Karpas-422 (cell line): ENCODE measurements at regions not wholly inside any gene's neighbourhood (a gene's known extent, or its start where the extent isn't known, plus 50 kb on each side); places are given as distances from the start of the nearest gene placed in this dataset.

Experiments used
- DNase-seq: peaks from one replicate; pipeline ENCODE4 v3.0.0-alpha.2; 2015
- H2AFZ ChIP-seq: fragments of 200-600 bp; sonication (generic); 2 replicates; pipeline ENCODE4 v1.6.1; 2014; ENCODE audit warnings: antibody characterized with exemption, low read length, mixed read lengths
- H3K27ac ChIP-seq: fragments of 200-600 bp; sonication (generic); 2 replicates; pipeline ENCODE4 v1.5.1; 2014; ENCODE audit warnings: mild to moderate bottlenecking, low read length, moderate library complexity
- H3K27me3 ChIP-seq: fragments of 200-600 bp; sonication (generic); 2 replicates; pipeline ENCODE4 v1.6.1; 2014; ENCODE audit warnings: low read length, mixed read lengths
- H3K36me3 ChIP-seq: fragments of 200-600 bp; sonication (generic); 2 replicates; pipeline ENCODE4 v1.6.1; 2014; ENCODE audit warnings: low read length, mixed read lengths; ENCODE audit not compliant: insufficient read depth
- H3K4me1 ChIP-seq: fragments of 200-600 bp; sonication (generic); 2 replicates; pipeline ENCODE4 v1.6.1; 2014; ENCODE audit warnings: mild to moderate bottlenecking, low read length, mixed read lengths
- H3K4me2 ChIP-seq: fragments of 200-600 bp; sonication (generic); 2 replicates; pipeline ENCODE4 v1.6.1; 2014; ENCODE audit warnings: low read length, low read depth, mild to moderate bottlenecking; ENCODE audit not compliant: poor library complexity, severe bottlenecking
- H3K4me3 ChIP-seq: fragments of 200-600 bp; sonication (generic); 2 replicates; pipeline ENCODE4 v1.5.1; 2014; ENCODE audit warnings: mild to moderate bottlenecking, antibody characterized with exemption, low read length, mixed read lengths
- H3K79me2 ChIP-seq: fragments of 200-600 bp; sonication (generic); 2 replicates; pipeline ENCODE4 v1.6.1; 2014; ENCODE audit warnings: mild to moderate bottlenecking, low read length, mixed read lengths
- H3K9ac ChIP-seq: fragments of 200-600 bp; sonication (generic); 2 replicates; pipeline ENCODE4 v1.6.0; 2014; ENCODE audit warnings: low read length
- H3K9me2 ChIP-seq: fragments of 200-600 bp; sonication (generic), shearing (Covaris generic); replicated peaks from 2 replicates; pipeline ENCODE4 v1.6.0; 2014; ENCODE audit warnings: mild to moderate bottlenecking, low read length, moderate library complexity; ENCODE audit not compliant: insufficient read depth
- H3K9me3 ChIP-seq: fragments of 300-700, 200-600 bp; sonication (generic); 2 replicates; pipeline ENCODE4 v1.6.1; 2014; ENCODE audit warnings: low read length, mixed read lengths
- H4K20me1 ChIP-seq: fragments of 200-600 bp; sonication (generic); 2 replicates; pipeline ENCODE4 v1.6.1; 2014; ENCODE audit warnings: mild to moderate bottlenecking, antibody characterized with exemption, low read length, low read depth; ENCODE audit not compliant: insufficient read depth

DNA sequence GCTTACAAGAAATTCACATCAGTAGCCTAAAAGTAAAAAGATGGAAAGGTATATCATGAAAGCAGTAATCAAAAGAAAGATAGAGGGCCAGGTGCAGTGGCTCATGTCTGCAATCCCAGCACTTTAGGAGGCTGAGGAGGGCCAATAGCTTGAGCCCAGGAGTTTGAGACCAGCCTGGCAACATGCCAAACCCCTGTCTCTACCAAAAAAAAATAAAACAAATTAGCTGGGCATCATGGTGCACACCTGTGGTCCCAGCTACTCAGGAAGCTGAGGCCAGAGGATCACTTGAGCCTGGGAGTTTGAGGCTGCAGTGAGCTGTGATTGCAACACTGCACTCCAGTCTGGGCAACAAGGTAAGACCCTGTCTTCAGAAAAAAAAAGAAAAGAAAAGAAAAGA lies 55.5 kb downstream of the GSPT2 start:
- H2AFZ ChIP-seq: no peak overlapping the region
- H3K4me1 ChIP-seq: peaks cover 17% of the 10 kb centered on the region
- H3K27me3 ChIP-seq: no peaks in the 10 kb centered on the region
- H3K9me2 ChIP-seq: no peaks in the 10 kb centered on the region
- no peak overlapping the region for H3K4me3 ChIP-seq
- no peak for DNase-seq
- no peak overlapping the region for H3K4me2 ChIP-seq
- H3K36me3 ChIP-seq: no peaks in the 10 kb centered on the region
- no peak overlapping the region for H3K27ac ChIP-seq
- H3K9me3 ChIP-seq: no peaks in the 10 kb centered on the region
- H3K9ac ChIP-seq: no peak overlapping the region
- H4K20me1 ChIP-seq: no peaks in the 10 kb centered on the region
- peaks cover 2% of the 10 kb centered on the region for H3K79me2 ChIP-seq

DNA sequence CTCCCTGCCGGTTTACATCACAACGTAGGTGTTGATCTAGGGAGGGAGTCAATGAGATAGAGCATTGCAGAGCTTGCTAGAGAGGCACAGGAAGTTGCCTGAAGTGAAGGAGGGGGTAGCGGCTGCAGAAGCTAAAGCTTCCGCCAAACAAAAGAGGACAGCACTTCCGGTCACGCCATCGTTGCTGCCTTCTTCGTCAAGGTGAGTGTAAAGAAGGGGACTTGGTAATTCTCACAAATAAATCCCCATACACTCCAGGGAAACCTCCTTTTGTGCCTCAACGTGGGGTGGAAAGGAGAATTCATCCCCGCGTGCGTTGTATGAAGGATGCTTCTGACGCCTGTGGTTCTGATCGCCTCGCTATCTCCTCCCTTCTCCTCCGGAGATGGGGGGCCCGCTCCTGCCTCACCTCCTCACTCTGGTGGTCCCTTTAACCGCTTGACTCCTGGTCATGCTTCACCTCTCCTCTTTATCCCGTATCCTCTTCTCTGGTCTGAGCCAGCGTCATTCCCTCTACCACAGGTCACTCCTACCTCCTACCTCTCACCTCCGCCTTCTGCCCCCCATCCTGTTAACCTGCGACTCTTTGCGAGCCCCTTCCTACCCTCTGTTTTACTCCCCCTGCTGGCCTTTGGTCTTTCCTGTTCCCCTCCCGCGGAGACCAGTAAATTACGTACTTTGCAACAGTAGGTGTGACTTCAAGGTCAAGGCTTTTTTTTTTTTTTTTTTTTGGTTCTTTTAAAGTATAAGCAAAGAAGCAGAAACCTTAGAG lies 59.9 kb downstream of the GSPT2 start:
- Histone ChIP-seq H3K36me3 (peaks cover 5% of the 10 kb centered on the region; the same call in 1 of the 2 replicates), H3K4me2 (peak overlapping the region; percentile 72)
- peak; percentile 91 for DNase-seq

DNA sequence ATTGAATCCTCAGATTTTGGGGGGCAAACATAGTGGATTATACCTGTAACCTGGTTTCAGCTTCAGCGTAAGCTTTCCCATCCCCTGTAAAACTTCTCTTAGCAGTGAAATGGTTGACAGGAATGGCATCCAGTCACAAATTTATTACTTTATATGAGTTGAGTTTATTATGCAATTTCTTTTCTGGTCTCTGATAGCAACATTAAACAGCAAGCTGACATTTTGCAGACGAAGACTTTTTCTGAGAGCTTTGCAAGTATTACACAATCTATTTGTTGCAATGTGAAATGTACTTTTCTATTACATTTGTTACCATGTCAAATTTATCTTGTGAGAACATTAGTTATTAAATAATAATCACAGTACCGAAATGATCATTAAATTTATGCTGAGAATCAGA lies 60.6 kb downstream of the GSPT2 start:
- DNase-seq: no peak
- Histone ChIP-seq H3K9ac (peak overlapping the region; percentile 75), H2AFZ (no peak overlapping the region), H3K4me1 (peaks cover 16% of the 10 kb centered on the region), H3K9me2 (no peaks in the 10 kb centered on the region), H3K27ac (peak overlapping the region; percentile 69; the same call in 1 of the 2 replicates), H4K20me1 (no peaks in the 10 kb centered on the region), H3K79me2 (peaks cover 49% of the 10 kb centered on the region), H3K9me3 (no peaks in the 10 kb centered on the region), H3K4me3 (peak overlapping the region; percentile 79), H3K4me2 (peak overlapping the region; percentile 72), H3K27me3 (no peaks in the 10 kb centered on the region), H3K36me3 (peaks cover 5% of the 10 kb centered on the region; the same call in 1 of the 2 replicates)

More for the DNA sequence above, 59.9 kb downstream of the GSPT2 start:
- no peaks in the 10 kb centered on the region for H3K9me3 ChIP-seq
- H4K20me1 ChIP-seq: no peaks in the 10 kb centered on the region
- peak overlapping the region; percentile 79 for H3K4me3 ChIP-seq
- peaks cover 43% of the 10 kb centered on the region for H3K79me2 ChIP-seq
- H3K9ac ChIP-seq: peak overlapping the region; percentile 75
- no peaks in the 10 kb centered on the region for H3K27me3 ChIP-seq
- peaks cover 21% of the 10 kb centered on the region for H3K4me1 ChIP-seq
- H2AFZ ChIP-seq: peak overlapping the region; percentile 40; the same call in 1 of the 2 replicates
- peak overlapping the region; percentile 69 for H3K27ac ChIP-seq
- no peaks in the 10 kb centered on the region for H3K9me2 ChIP-seq

DNA sequence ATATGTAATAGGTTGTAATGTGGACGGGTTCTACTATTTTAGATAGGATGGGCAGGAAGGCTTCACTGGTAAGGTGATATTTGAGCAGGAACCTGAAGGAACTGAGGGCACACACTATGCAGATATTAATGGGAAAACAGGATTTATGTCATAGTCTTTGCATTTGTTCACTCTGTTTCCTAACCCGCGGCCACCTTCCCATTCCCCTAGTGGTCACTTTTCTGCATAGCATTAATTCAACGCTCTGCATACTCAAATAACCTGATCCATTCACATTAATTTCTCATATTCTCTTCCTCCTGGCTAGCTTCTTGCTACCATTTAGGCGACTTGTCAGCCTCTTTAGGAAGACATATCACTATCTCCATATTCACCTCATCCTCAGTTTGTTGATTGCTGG lies 61.5 kb downstream of the GSPT2 start:
- no peaks in the 10 kb centered on the region for H3K27me3 ChIP-seq
- H2AFZ ChIP-seq: no peak overlapping the region
- no peaks in the 10 kb centered on the region for H3K9me2 ChIP-seq
- H3K9ac ChIP-seq: no peak overlapping the region
- H3K4me3 ChIP-seq: no peak overlapping the region
- no peaks in the 10 kb centered on the region for H4K20me1 ChIP-seq
- peaks cover 5% of the 10 kb centered on the region; the same call in 1 of the 2 replicates for H3K36me3 ChIP-seq
- H3K4me1 ChIP-seq: peaks cover 9% of the 10 kb centered on the region
- peak overlapping the region; percentile 72 for H3K4me2 ChIP-seq
- H3K79me2 ChIP-seq: peaks cover 56% of the 10 kb centered on the region
- H3K9me3 ChIP-seq: no peaks in the 10 kb centered on the region
- no peak overlapping the region for H3K27ac ChIP-seq
- DNase-seq: no peak

DNA sequence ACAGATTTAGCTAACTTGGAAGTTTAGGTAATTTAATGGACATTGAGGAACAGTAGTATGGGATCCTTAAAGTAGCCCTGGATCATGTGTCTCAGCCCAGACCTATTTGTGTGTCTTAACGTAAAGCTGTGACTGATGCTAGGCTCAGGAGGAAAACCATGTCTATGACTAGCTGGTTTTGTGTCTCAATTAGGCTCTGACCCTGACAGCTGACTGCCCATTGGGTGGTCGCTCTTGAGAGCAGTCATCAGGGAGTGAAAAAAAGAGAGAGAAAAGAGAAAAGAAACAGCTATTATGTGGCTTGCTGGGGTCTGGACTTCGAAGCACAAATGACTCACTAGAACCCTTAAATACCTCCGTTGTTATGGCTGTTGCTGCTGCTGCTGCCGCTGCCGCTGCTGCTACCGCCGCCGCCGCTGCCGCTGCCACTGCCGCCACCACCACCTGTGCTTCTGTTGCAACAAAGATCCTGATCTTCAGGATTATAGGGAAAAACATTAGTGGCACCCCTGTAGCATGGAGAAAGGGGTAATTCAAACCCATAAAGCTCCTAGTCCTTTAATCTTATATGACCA lies 70.7 kb downstream of the GSPT2 start:
- Histone ChIP-seq H3K27ac (no peak overlapping the region), H3K9me3 (no peaks in the 10 kb centered on the region), H2AFZ (no peak overlapping the region), H3K4me2 (no peak overlapping the region), H4K20me1 (no peaks in the 10 kb centered on the region), H3K9ac (no peak overlapping the region), H3K4me1 (0 out of 2 replicates have a peak, but pooled peaks cover under 1% of the 10 kb centered on the region), H3K27me3 (no peaks in the 10 kb centered on the region), H3K79me2 (peaks cover 84% of the 10 kb centered on the region), H3K4me3 (no peak overlapping the region), H3K36me3 (0 out of 2 replicates have a peak, but pooled peaks cover 10% of the 10 kb centered on the region), H3K9me2 (no peaks in the 10 kb centered on the region)
- DNase-seq: no peak

DNA sequence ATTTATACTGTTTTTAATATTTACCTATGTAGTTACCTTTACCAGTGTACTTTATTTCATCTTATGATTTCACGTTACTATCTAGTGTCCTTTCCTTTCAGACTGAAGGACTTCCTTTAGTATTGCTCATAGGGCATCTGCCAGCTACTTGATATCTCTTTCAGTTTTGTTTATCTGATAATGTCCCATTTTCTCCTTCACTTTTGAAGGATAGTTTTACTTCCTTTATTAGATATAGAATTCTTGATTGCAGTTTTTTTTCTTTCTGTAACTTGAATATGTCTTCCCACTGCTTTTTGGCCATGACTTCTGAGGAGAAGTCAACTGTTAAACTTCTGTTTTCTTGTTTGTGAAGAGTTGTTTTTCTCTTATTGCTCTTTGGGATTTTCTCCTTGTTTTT lies 69.4 kb upstream of the MAGED1 start:
- Histone ChIP-seq H3K36me3 (0 out of 2 replicates have a peak, but pooled peaks cover 8% of the 10 kb centered on the region), H3K9me3 (no peaks in the 10 kb centered on the region), H3K4me3 (no peak overlapping the region), H3K27ac (no peak overlapping the region), H3K79me2 (peaks cover 94% of the 10 kb centered on the region), H4K20me1 (no peaks in the 10 kb centered on the region), H3K4me2 (no peak overlapping the region), H3K27me3 (no peaks in the 10 kb centered on the region), H3K9ac (no peak overlapping the region), H2AFZ (no peak overlapping the region), H3K9me2 (no peaks in the 10 kb centered on the region), H3K4me1 (peaks cover 5% of the 10 kb centered on the region; the same call in 1 of the 2 replicates)
- DNase-seq: no peak

DNA sequence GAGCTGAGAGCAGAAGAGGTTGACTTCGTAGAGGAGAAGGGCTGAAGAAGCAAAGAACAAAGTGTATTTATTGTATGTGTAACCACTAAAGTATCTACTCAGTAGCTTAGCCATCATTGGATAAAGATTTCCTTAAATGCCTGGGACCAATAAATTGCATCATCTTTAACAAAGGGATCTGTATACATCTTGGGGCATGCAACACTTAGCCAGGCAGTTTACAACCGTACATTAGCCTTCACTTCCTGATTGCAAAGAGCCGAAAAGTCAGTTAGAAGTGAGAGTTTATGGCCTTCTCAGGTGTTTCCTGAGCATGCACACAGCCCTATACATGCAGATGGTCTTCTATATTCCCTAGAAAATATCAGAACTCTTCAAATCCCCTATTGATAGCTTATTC lies 68.0 kb upstream of the MAGED1 start:
- Histone ChIP-seq H3K4me1 (no peaks in the 10 kb centered on the region), H3K27ac (no peak overlapping the region), H2AFZ (no peak overlapping the region), H3K79me2 (peaks cover 94% of the 10 kb centered on the region), H3K9me3 (no peaks in the 10 kb centered on the region), H3K9ac (no peak overlapping the region), H3K4me3 (no peak overlapping the region), H3K36me3 (no peaks in the 10 kb centered on the region), H3K9me2 (no peaks in the 10 kb centered on the region), H3K27me3 (no peaks in the 10 kb centered on the region), H3K4me2 (no peak overlapping the region), H4K20me1 (no peaks in the 10 kb centered on the region)
- no peak for DNase-seq

DNA sequence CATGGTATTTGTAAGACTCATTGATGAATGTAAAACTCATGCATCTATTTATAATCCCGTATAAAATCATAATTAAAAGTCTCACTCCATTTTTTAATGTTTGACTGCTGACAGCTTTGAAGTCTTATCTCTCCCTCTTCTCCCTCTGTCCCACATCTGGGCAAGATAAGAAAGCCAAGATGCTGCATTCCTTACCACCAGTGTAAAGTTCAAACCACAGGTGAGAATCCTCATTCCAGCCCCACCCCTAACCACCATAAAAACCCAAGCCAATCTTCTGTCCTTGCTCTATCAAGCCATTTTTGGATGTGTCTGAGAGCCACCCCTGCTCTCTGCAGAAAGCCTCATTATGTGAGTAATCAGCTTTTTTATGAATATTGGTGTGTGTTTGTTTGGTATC lies 59.3 kb upstream of the MAGED1 start:
- H3K9ac ChIP-seq: no peak overlapping the region
- no peaks in the 10 kb centered on the region for H3K9me2 ChIP-seq
- no peak overlapping the region for H2AFZ ChIP-seq
- H3K36me3 ChIP-seq: 0 out of 2 replicates have a peak, but pooled peaks cover 9% of the 10 kb centered on the region
- no peaks in the 10 kb centered on the region for H4K20me1 ChIP-seq
- H3K27me3 ChIP-seq: no peaks in the 10 kb centered on the region
- H3K4me1 ChIP-seq: no peaks in the 10 kb centered on the region
- no peaks in the 10 kb centered on the region for H3K9me3 ChIP-seq
- no peak for DNase-seq
- no peak overlapping the region for H3K4me3 ChIP-seq
- no peak overlapping the region for H3K4me2 ChIP-seq
- H3K27ac ChIP-seq: no peak overlapping the region
- peaks cover 73% of the 10 kb centered on the region for H3K79me2 ChIP-seq
